Mesenchymal stem cell (in vitro differentiated cells and primary cell): ENCODE measurements at regions not wholly inside any gene's neighbourhood (a gene's known extent, or its start where the extent isn't known, plus 50 kb on each side); places are given as distances from the start of the nearest gene placed in this dataset.

ENCODE experiments used
- DNase-seq: peaks from one replicate; pipeline ENCODE4 v3.0.0-alpha.2; 2013
- H2AFZ ChIP-seq: one replicate; pipeline ENCODE4 v1.6.1; 2013; ENCODE audit warnings: low read depth, mild to moderate bottlenecking, control low read depth, inconsistent platforms, low read length, moderate library complexity
- H2AK5ac ChIP-seq: 2 replicates; pipeline ENCODE4 v1.6.1; 2013; ENCODE audit warnings: low read length, moderate library complexity, mild to moderate bottlenecking, inconsistent platforms; ENCODE audit not compliant: severe bottlenecking
- H2BK120ac ChIP-seq: one replicate; pipeline ENCODE4 v1.6.1; 2013; ENCODE audit warnings: low read depth, mild to moderate bottlenecking, inconsistent platforms, low read length, moderate library complexity
- H2BK12ac ChIP-seq, 2 experiments: one replicate each; pipeline ENCODE4 v1.6.1; 2013; ENCODE audit warnings: inconsistent platforms in 2 of 2, low read length in 2 of 2, mild to moderate bottlenecking in 2 of 2, moderate library complexity in 2 of 2, control low read depth in 1 of 2
- H2BK15ac ChIP-seq: one replicate; pipeline ENCODE4 v1.6.1; 2013; ENCODE audit warnings: mild to moderate bottlenecking, low read depth, inconsistent platforms; ENCODE audit not compliant: poor library complexity, severe bottlenecking
- H2BK5ac ChIP-seq: 2 replicates; pipeline ENCODE4 v1.6.1; 2013; ENCODE audit warnings: low read depth, mild to moderate bottlenecking, low read length, control low read depth, inconsistent platforms; ENCODE audit not compliant: poor library complexity, severe bottlenecking
- H3K14ac ChIP-seq, 2 experiments: one replicate each; pipeline ENCODE4 v1.6.1; 2013; ENCODE audit warnings: inconsistent platforms in 2 of 2, low read length in 2 of 2, control low read depth in 1 of 2, mild to moderate bottlenecking in 1 of 2, moderate library complexity in 1 of 2
- H3K18ac ChIP-seq, 2 experiments: one replicate each; pipeline ENCODE4 v1.6.1; 2013; ENCODE audit warnings: inconsistent platforms in 2 of 2, low read length in 2 of 2, control low read depth in 1 of 2, low read depth in 1 of 2, mild to moderate bottlenecking in 1 of 2
- H3K23ac ChIP-seq, 2 experiments: one replicate each; pipeline ENCODE4 v1.6.1; 2013; ENCODE audit warnings: inconsistent platforms in 2 of 2, low read length in 2 of 2, mild to moderate bottlenecking in 2 of 2, moderate library complexity in 2 of 2, control low read depth in 1 of 2
- H3K27ac ChIP-seq: 2 replicates; pipeline ENCODE4 v1.5.1; 2013; ENCODE audit warnings: mild to moderate bottlenecking, moderate library complexity, low read length, control low read depth, inconsistent platforms; ENCODE audit not compliant: poor library complexity, severe bottlenecking
- H3K27me3 ChIP-seq, 2 experiments: 2 replicates each; pipeline versions ENCODE4 v1.6.1 to v1.7.0; 2013; ENCODE audit warnings: low read length in 2 of 2, mild to moderate bottlenecking in 2 of 2, moderate library complexity in 2 of 2, control low read depth in 1 of 2, inconsistent platforms in 1 of 2; ENCODE audit not compliant: control insufficient read depth in 1 of 2, insufficient read depth in 1 of 2
- H3K36me3 ChIP-seq, 2 experiments: 2 replicates each; pipeline versions ENCODE4 v1.6.1 to v1.7.0; 2013; ENCODE audit warnings: low read length in 2 of 2, control low read depth in 1 of 2, inconsistent platforms in 1 of 2, low read depth in 1 of 2, mild to moderate bottlenecking in 1 of 2; ENCODE audit not compliant: insufficient read depth in 2 of 2, control insufficient read depth in 1 of 2
- H3K4ac ChIP-seq, 2 experiments: one replicate each; pipeline ENCODE4 v1.6.1; 2013; ENCODE audit warnings: inconsistent platforms in 2 of 2, low read length in 2 of 2, mild to moderate bottlenecking in 2 of 2, moderate library complexity in 2 of 2, control low read depth in 1 of 2, low read depth in 1 of 2
- H3K4me1 ChIP-seq: 2 replicates; pipeline ENCODE4 v1.6.1; 2013; ENCODE audit warnings: low read depth, low read length, control low read depth; ENCODE audit not compliant: control insufficient read depth, insufficient read depth
- H3K4me2 ChIP-seq: 2 replicates; pipeline ENCODE4 v1.6.1; 2013; ENCODE audit warnings: low read length, mild to moderate bottlenecking, inconsistent platforms; ENCODE audit not compliant: poor library complexity, severe bottlenecking
- H3K4me3 ChIP-seq, 2 experiments: 2 replicates each; pipeline versions ENCODE4 v1.5.1 to v1.7.0; 2013; ENCODE audit warnings: low read length in 2 of 2, mild to moderate bottlenecking in 2 of 2, control low read depth in 1 of 2, low read depth in 1 of 2; ENCODE audit not compliant: insufficient read depth in 1 of 2
- H3K79me1 ChIP-seq: replicated peaks from 2 replicates; pipeline ENCODE4 v1.6.1; 2013; ENCODE audit warnings: mild to moderate bottlenecking, control low read depth, low read length, inconsistent platforms; ENCODE audit not compliant: poor library complexity, severe bottlenecking
- H3K9ac ChIP-seq: 2 replicates; pipeline ENCODE4 v1.7.0; 2013; ENCODE audit warnings: mild to moderate bottlenecking, low read length, moderate library complexity
- H3K9me3 ChIP-seq: 2 replicates; pipeline ENCODE4 v1.7.0; 2013; ENCODE audit warnings: mild to moderate bottlenecking, low read length; ENCODE audit not compliant: control insufficient read depth
- H4K8ac ChIP-seq: one replicate; pipeline ENCODE4 v1.6.1; 2013; ENCODE audit warnings: inconsistent platforms, mild to moderate bottlenecking, low read length, moderate library complexity
- H4K91ac ChIP-seq: one replicate; pipeline ENCODE4 v1.6.1; 2013; ENCODE audit warnings: mild to moderate bottlenecking, low read length, inconsistent platforms
- WGBS: methylation state at CpG from one replicate; pipeline ENCODE4 v1.1.7; 2013; ENCODE audit warnings: mixed read lengths; 5-methylcytosine and 5-hydroxymethylcytosine counted together

- Histone ChIP-seq H3K27me3 (peaks cover 0 to 13% of the 10 kb centered on the region in 2 experiments), H4K91ac (no peak overlapping the region), H3K4me1 (no peaks in the 10 kb centered on the region), H3K79me1 (peaks cover 2% of the 10 kb centered on the region), H2AK5ac (no peak overlapping the region), H2BK12ac (no peak overlapping the region), H4K8ac (no peak overlapping the region), H3K4me3 (no peak overlapping the region), H3K36me3 (no peaks in the 10 kb centered on the region), H3K23ac (no peak overlapping the region), H2AFZ (no peak overlapping the region), H3K4ac (no peak overlapping the region), H3K18ac (no peak overlapping the region), H3K27ac (no peak overlapping the region), H3K14ac (no peak overlapping the region), H2BK5ac (no peak overlapping the region), H2BK120ac (no peak overlapping the region), H2BK15ac (no peak overlapping the region), H3K4me2 (no peak overlapping the region), H3K9ac (no peak overlapping the region), H3K9me3 (no peaks in the 10 kb centered on the region)
- WGBS = 79% methylated on average over 4 of the region's 4 CpGs
- no peak for DNase-seq
Measured at GRCh38 chr18:46289931-46290330, 185.7 kb downstream of the HAUS1 start.

- Histone ChIP-seq H3K14ac (no peak overlapping the region), H2AFZ (no peak overlapping the region), H4K8ac (no peak overlapping the region), H3K4me1 (no peaks in the 10 kb centered on the region), H2BK15ac (no peak overlapping the region), H2AK5ac (no peak overlapping the region), H3K4me2 (no peak overlapping the region), H3K9me3 (no peaks in the 10 kb centered on the region), H3K79me1 (peaks cover 2% of the 10 kb centered on the region), H3K9ac (no peak overlapping the region), H2BK12ac (no peak overlapping the region), H3K27ac (no peak overlapping the region), H3K23ac (no peak overlapping the region), H3K18ac (no peak overlapping the region), H3K4ac (no peak overlapping the region), H3K36me3 (no peaks in the 10 kb centered on the region), H2BK120ac (no peak overlapping the region), H3K27me3 (peaks cover 0 to 19% of the 10 kb centered on the region in 2 experiments), H2BK5ac (no peak overlapping the region), H3K4me3 (no peak overlapping the region), H4K91ac (no peak overlapping the region)
- 87% methylated on average over 9 of the region's 9 CpGs for WGBS
- no peak for DNase-seq
Measured at GRCh38 chr18:46290440-46291020, 186.3 kb downstream of the HAUS1 start.

- no peak overlapping the region for H3K27ac ChIP-seq
- no peak overlapping the region for H3K4ac ChIP-seq
- H2BK120ac ChIP-seq = no peak overlapping the region
- no peak overlapping the region for H2BK15ac ChIP-seq
- no peak overlapping the region for H2BK5ac ChIP-seq
- H3K79me1 ChIP-seq = no peaks in the 10 kb centered on the region
- no peak overlapping the region for H4K8ac ChIP-seq
- no peak for DNase-seq
- H3K14ac ChIP-seq = no peak overlapping the region
- H3K9ac ChIP-seq = no peak overlapping the region
- no peak overlapping the region for H2AK5ac ChIP-seq
- H3K23ac ChIP-seq = no peak overlapping the region
- WGBS = 93% methylated on average over 4 of the region's 4 CpGs
- H2BK12ac ChIP-seq = no peak overlapping the region
- H3K18ac ChIP-seq = no peak overlapping the region
- H3K4me3 ChIP-seq = no peak overlapping the region
- H4K91ac ChIP-seq = no peak overlapping the region
- H3K36me3 ChIP-seq = no peaks in the 10 kb centered on the region
- no peak overlapping the region for H3K4me2 ChIP-seq
- H3K27me3 ChIP-seq = peaks cover 0 to 20% of the 10 kb centered on the region in 2 experiments
- no peaks in the 10 kb centered on the region for H3K4me1 ChIP-seq
- no peak overlapping the region for H2AFZ ChIP-seq
- no peaks in the 10 kb centered on the region for H3K9me3 ChIP-seq
Measured at GRCh38 chr18:46291149-46291548, 187.0 kb downstream of the HAUS1 start.

GRCh38 chr18:46293742-46294181 lies 189.6 kb downstream of the HAUS1 start:
- Histone ChIP-seq H3K27me3 (peaks cover 0 to 24% of the 10 kb centered on the region in 2 experiments), H3K9ac (no peak overlapping the region), H4K8ac (no peak overlapping the region), H3K4ac (no peak overlapping the region), H2AK5ac (no peak overlapping the region), H3K27ac (no peak overlapping the region), H3K18ac (no peak overlapping the region), H3K9me3 (no peaks in the 10 kb centered on the region), H3K23ac (no peak overlapping the region), H3K4me3 (no peak overlapping the region), H2BK5ac (no peak overlapping the region), H3K4me1 (no peaks in the 10 kb centered on the region), H3K14ac (no peak overlapping the region), H2BK12ac (no peak overlapping the region), H2BK120ac (no peak overlapping the region), H3K79me1 (no peaks in the 10 kb centered on the region), H2AFZ (no peak overlapping the region), H4K91ac (no peak overlapping the region), H2BK15ac (no peak overlapping the region), H3K36me3 (no peaks in the 10 kb centered on the region), H3K4me2 (no peak overlapping the region)
- 54% methylated on average over 5 of the region's 5 CpGs for WGBS
- DNase-seq = no peak
